A549 (cell line): ENCODE measurements at regions not wholly inside any gene's neighbourhood (a gene's known extent, or its start where the extent isn't known, plus 50 kb on each side); places are given as distances from the start of the nearest gene placed in this dataset.

Experiments
- CTCF ChIP-seq: fragments of >200 bp; sonication (Bioruptor Twin); formaldehyde crosslinking; IDR thresholded peaks from 3 replicates; pipeline ENCODE4 v1.5.1; 2016
- ESRRA ChIP-seq: fragments of 150-350 bp; IDR thresholded peaks from 2 replicates; pipeline ENCODE4 v1.6.1; 2014; ENCODE audit warnings: mild to moderate bottlenecking, low read length, borderline replicate concordance
- KDM1A ChIP-seq: fragments of 200-600 bp; sonication (generic); IDR thresholded peaks from 2 replicates; pipeline ENCODE4 v1.6.1; 2016; ENCODE audit warnings: low read depth, mild to moderate bottlenecking
- POLR2AphosphoS2 ChIP-seq: conservative IDR thresholded peaks from 2 replicates; pipeline ENCODE4 v1.6.1; 2012; ENCODE audit warnings: low read length, improper control_type of control experiment, inconsistent platforms

GRCh38 chr13:50255639-50256038 lies 240.4 kb downstream of the KCNRG start:
- TF ChIP-seq ESRRA, result no peak
- TF ChIP-seq KDM1A, result no peak
- no peak for TF ChIP-seq POLR2AphosphoS2
- no peak for TF ChIP-seq CTCF
